Ascending aorta (tissue), 2 donors: ENCODE measurements at regions not wholly inside any gene's neighbourhood (a gene's known extent, or its start where the extent isn't known, plus 50 kb on each side); places are given as distances from the start of the nearest gene placed in this dataset.

Source experiments
- DNase-seq, 2 donors: peaks; one replicate each; pipeline ENCODE4 v3.0.0-alpha.2; 2019; ENCODE audit warnings: low spot score in 2 of 2
- H3K27ac ChIP-seq, 2 donors: fragments of 200-600 bp; sonication (generic); one replicate each; pipeline ENCODE4 v1.5.1; 2016 to 2017; ENCODE audit warnings: mild to moderate bottlenecking in 1 of 2
- H3K27me3 ChIP-seq: fragments of 200-600 bp; sonication (generic); one replicate; pipeline ENCODE4 v1.5.1; 2017
- H3K36me3 ChIP-seq, 2 donors: fragments of 200-600 bp; sonication (generic); one replicate each; pipeline ENCODE4 v1.5.1; 2016
- H3K4me1 ChIP-seq, 2 donors: fragments of 200-600 bp; sonication (generic); one replicate each; pipeline ENCODE4 v1.5.1; 2016 to 2017; ENCODE audit warnings: mild to moderate bottlenecking in 1 of 2
- H3K4me3 ChIP-seq, 2 donors: fragments of 200-600 bp; sonication (generic); one replicate each; pipeline ENCODE4 v1.5.1; 2016 to 2017; ENCODE audit warnings: mild to moderate bottlenecking in 1 of 2
- H3K9me3 ChIP-seq, 2 donors: fragments of 200-600 bp; sonication (generic); one replicate each; pipeline ENCODE4 v1.5.1; 2016
- intact Hi-C: fragments of 100-400 bp; cut with DNase I; formaldehyde crosslinking; loops from one replicate; pipeline ENCODE4 v1.15.1; 2023
- TF ChIP-seq, protein P1 (sequence below), 3 experiments: fragments of 200-600 bp in 2 of 3; fragments of 450-650 bp in 1 of 3; sonication (generic) in 2 of 3; IDR thresholded peaks; one replicate each; pipeline ENCODE4 v1.5.1; 2016 to 2019; ENCODE audit warnings: antibody characterized with exemption in 3 of 3, mild to moderate bottlenecking in 1 of 3, moderate library complexity in 1 of 3

DNA sequence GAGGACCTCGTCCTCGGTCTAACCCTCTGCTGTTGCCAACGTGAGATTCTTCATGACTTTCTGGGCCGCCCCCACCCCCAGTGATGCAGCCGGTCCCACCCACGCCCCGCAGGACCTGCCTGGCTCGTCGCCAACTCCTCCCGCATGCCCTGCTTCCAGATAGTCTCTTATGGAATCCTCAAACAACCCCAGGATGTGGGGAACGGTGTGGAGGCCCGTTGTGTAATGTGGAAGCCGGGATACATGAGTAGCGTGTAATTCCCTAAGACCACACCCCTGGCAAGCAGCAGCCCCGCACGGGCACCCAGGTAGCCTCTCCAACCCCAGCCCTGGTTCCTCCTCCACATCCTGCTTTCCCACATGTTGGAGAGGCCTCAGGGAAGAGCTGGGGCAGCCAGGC, 275.9 kb downstream of the C16orf95 start:
- DNase-seq: no peak
- peak overlapping the region in 1 of 2 donors; percentile 6 for H3K27ac ChIP-seq
- no peaks in the 10 kb centered on the region for H3K36me3 ChIP-seq
- no peak overlapping the region for H3K4me3 ChIP-seq
- no peaks in the 10 kb centered on the region for H3K27me3 ChIP-seq
- peaks cover 2 to 23% of the 10 kb centered on the region in 2 donors for H3K4me1 ChIP-seq
- intact Hi-C loops: no loop called here
- no peaks in the 10 kb centered on the region for H3K9me3 ChIP-seq
- TF ChIP-seq, protein P1, sequence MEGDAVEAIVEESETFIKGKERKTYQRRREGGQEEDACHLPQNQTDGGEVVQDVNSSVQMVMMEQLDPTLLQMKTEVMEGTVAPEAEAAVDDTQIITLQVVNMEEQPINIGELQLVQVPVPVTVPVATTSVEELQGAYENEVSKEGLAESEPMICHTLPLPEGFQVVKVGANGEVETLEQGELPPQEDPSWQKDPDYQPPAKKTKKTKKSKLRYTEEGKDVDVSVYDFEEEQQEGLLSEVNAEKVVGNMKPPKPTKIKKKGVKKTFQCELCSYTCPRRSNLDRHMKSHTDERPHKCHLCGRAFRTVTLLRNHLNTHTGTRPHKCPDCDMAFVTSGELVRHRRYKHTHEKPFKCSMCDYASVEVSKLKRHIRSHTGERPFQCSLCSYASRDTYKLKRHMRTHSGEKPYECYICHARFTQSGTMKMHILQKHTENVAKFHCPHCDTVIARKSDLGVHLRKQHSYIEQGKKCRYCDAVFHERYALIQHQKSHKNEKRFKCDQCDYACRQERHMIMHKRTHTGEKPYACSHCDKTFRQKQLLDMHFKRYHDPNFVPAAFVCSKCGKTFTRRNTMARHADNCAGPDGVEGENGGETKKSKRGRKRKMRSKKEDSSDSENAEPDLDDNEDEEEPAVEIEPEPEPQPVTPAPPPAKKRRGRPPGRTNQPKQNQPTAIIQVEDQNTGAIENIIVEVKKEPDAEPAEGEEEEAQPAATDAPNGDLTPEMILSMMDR (IDR thresholded peaks at IDR 0.05): no peak

DNA sequence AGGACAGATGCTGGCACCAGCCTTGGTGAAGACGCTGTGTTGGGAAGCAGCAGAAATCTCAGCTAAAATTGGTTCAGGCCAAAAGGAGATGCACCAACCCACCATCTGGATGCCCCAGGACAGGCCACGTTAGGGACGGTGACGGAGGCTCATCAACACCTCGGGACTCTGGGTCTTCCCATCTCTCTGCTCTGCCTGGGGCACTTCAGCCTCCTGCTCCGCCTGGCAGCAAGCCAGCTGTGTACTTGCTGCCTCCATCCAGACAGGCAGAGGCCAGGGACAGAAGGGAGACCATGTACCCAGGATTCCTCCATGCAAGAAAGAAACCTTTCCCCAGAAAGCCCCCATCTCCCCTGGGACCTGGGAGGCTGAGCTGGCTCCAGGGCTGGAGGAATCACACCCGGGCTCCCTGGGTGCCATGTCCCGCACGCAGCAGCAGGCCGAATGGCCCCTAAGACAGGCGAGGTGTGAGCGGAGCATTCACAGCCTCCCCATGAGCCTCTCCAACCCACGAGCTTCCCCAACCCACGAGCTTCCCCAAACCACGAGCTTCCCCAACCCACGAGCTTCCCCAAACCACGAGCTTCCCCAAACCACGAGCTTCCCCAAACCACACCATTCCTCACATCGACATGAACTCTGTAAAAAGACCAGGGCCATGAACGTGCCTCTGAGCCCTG, 274.5 kb downstream of the C16orf95 start:
- H3K4me1 ChIP-seq: peaks cover 2 to 23% of the 10 kb centered on the region in 2 donors
- H3K36me3 ChIP-seq: no peaks in the 10 kb centered on the region
- H3K4me3 ChIP-seq: peak overlapping the region in 1 of 2 donors; percentile 31
- intact Hi-C loops: no loop called here
- TF ChIP-seq, protein P1 (IDR thresholded peaks at IDR 0.05): no peak
- H3K9me3 ChIP-seq: no peaks in the 10 kb centered on the region
- no peak for DNase-seq
- H3K27ac ChIP-seq: peak overlapping the region; percentile 74 to 79
- no peaks in the 10 kb centered on the region for H3K27me3 ChIP-seq

DNA sequence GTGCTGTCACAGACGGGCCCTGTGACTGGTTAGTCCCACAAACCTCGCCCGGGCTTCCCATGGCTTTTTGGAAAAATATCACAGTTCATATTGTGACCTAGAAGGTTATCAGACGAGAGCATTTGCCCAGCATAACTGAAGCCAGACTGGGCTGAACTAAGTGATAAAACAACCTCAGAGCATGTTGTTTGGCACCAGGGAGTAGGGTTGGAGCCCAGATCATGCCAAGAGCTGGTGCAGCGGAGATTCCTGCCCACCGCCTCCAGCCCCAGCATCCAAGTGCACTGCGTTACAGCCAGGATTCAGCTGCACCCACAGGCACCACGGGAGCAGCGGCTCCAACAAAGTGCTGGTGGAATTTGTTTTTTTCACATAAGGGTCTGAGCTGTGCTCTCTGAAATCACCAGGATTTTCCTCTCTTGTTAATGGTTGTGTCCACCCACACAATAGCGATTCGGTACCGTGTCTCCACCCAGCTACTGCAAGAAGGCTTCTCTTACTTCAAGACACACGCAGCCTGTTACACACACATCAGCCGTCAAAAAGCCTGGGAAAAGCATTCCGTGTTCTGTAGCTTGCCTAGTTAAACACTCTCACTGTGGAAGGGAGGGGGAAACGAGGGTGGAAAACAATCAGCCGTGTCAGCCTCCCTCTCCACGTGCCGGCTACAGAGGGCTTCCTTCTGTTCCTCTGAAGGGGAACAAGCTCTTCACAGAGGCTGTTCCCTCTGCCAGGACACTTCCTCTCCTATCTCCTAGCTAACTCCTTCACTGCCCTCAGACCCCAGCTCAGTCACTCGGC, 273.8 kb downstream of the C16orf95 start:
- Histone ChIP-seq H3K27ac (peak overlapping the region; percentile 74 to 79), H3K4me3 (peak overlapping the region; percentile 12 to 31), H3K4me1 (peaks cover 2 to 23% of the 10 kb centered on the region in 2 donors), H3K36me3 (no peaks in the 10 kb centered on the region), H3K27me3 (no peaks in the 10 kb centered on the region), H3K9me3 (no peaks in the 10 kb centered on the region)
- DNase-seq: no peak
- intact Hi-C loops: no loop called here
- TF ChIP-seq, protein P1 (IDR thresholded peaks at IDR 0.05): no peak

DNA sequence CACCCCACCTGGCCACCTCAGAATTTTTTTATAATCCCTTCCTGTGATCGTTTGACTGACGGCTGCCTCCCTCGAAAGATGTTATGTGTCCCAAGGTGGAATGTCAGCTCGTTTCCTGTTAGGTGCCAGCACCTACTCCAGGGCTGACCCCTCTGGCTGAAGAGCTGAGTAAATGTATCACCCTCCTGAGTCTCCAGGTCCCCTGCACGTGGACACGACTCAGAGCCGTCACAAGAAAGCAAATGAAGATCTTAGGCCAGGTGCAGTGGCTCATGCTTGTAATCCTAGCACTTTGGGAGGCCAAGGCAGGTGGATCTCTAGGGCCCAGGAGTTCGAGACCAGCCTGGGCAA, 273.2 kb downstream of the C16orf95 start:
- Histone ChIP-seq H3K27me3 (no peaks in the 10 kb centered on the region), H3K4me1 (peaks cover 2 to 23% of the 10 kb centered on the region in 2 donors), H3K36me3 (no peaks in the 10 kb centered on the region), H3K9me3 (no peaks in the 10 kb centered on the region), H3K27ac (peak overlapping the region; percentile 74 to 79), H3K4me3 (peak overlapping the region in 1 of 2 donors; percentile 12)
- TF ChIP-seq, protein P1 (IDR thresholded peaks at IDR 0.05): no peak
- intact Hi-C loops: no loop called here
- DNase-seq: no peak

DNA sequence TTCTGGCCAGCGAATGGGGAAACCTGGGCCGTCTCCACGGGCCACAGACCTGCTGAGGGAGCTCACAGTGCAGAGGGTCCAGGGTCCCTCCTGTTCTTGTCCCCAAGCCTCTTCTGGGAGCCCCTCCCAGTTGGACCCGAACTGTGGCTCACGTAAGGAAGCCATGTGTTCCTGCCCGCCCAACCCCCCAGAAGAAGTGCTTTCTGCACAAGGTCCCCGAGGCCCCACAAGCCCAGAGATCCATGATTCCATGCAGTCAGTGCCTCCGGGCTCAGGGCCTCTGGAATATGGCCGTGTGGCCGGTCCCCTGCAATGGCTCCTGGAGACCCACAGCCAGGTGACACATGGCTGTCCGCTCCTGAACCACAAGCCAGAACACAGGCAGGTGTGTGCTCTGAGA, 272.4 kb downstream of the C16orf95 start:
- TF ChIP-seq, protein P1 (IDR thresholded peaks at IDR 0.05): no peak
- intact Hi-C loops: no loop called here
- no peaks in the 10 kb centered on the region for H3K27me3 ChIP-seq

More for the DNA sequence above, 272.4 kb downstream of the C16orf95 start:
- H3K9me3 ChIP-seq: no peaks in the 10 kb centered on the region
- H3K4me3 ChIP-seq: no peak overlapping the region
- H3K4me1 ChIP-seq: peaks cover 2 to 23% of the 10 kb centered on the region in 2 donors
- no peaks in the 10 kb centered on the region for H3K36me3 ChIP-seq
- no peak for DNase-seq
- peak overlapping the region in 1 of 2 donors; percentile 79 for H3K27ac ChIP-seq
